ENCODE measurements at regions not wholly inside any gene's neighbourhood (a gene's known extent, or its start where the extent isn't known, plus 50 kb on each side); places are given as distances from the start of the nearest gene placed in this dataset.

- DNase-seq, result no peak
These were observed 295.7 kb downstream of the CDC5L start for GRCh38 chr6:44682987-44683779.

GRCh38 chr6:44685213-44685612, 297.7 kb downstream of the CDC5L start:
- DNase-seq, result no peak

GRCh38 chr6:44696099-44696498, 308.6 kb downstream of the CDC5L start:
- DNase-seq, result no peak

- no peak for DNase-seq
These were observed 309.2 kb downstream of the CDC5L start for GRCh38 chr6:44696686-44697085.

GRCh38 chr6:44697327-44697726, 309.8 kb downstream of the CDC5L start:
- no peak for DNase-seq

GRCh38 chr6:44698602-44699001, 311.1 kb downstream of the CDC5L start:
- DNase-seq, result no peak

GRCh38 chr6:44699082-44699481, 311.6 kb downstream of the CDC5L start:
- DNase-seq, result no peak

DNA sequence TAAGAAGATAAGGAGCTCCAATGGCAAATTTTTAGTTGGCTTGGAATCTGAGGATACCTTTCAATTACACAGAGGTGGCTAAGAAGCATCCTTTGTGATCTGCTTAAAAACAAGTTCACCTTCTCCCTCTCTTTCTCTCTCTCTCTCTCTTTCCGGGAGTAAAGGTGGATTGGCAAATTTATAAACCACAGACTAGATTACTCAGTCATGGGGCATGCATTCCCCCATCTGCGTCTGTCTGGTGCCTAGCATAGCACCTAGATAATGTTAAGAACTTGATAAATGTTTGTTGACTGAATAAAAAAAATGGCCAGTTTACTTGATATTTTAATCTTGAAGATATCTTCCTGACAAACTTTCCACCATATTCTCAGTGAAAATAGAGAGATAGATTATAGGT, 312.3 kb downstream of the CDC5L start:
- no peak for DNase-seq

DNA sequence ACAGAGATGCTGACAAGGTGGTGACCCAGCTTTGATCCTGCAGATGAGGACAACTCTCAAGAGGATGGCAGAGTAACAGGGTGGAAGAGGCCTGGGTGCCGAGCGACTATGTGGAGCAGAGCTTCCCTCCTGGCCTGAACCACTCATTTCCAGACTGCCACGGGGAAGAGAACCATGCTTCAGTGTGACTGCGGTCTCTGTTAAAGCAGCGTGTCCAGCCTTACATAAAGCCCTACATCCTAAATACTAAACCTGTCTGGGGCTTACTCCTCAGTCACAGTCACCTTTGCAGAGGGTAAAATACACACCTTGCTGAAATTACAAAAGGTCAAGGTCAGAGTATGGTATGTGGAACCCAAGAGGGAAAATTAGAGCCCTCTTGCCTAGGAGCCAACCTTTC, 312.9 kb downstream of the CDC5L start:
- no peak for DNase-seq

DNA sequence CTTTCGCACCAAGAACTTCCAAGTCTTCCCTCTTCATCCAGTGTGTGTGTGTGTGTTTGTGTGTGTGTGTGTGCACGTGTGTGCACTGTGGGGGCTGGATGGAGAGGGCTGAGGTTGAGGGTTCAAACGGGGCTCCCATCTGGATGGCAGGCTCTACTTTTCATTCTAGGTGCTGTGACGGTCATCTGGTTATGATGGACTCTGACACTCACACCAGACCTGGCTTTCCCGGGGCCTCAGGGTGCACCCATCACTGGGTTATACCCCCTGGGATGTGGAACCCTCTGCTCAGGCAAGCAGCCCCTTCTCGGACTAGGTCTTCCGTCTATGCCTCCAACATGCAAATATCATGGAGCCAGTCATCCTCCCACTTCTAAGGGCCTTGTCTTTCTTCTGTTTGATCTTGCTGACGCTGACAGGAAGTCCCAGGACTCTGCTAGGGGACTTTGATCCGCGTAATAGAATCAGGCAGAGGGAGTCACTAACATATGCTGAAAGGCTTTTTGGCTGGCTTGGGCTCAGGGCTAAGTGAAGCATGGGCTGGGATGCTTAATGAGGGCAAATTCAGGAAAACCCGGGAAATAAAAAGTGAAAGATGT, 313.6 kb downstream of the CDC5L start:
- DNase-seq, result no peak

GRCh38 chr6:44701637-44702101, 314.2 kb downstream of the CDC5L start:
- no peak for DNase-seq

DNA sequence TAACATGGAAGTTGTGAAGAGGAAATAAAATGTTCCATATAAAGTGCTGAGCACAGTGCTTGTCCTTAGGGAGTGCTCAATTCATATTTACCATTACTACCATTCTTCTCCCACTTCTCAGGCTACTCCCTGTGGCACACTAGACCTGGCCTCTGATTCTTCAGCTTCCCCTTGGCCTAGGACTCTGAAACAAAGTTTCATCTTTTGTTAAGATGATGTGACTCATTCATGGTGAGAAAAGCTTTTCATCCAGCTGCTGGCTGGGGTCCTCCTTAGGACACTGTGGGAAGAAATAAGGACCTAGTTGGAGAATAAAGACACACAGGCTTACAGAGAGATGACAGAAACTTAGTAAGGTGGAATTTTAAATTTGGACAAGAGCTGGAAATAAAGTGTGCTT, 314.8 kb downstream of the CDC5L start:
- DNase-seq, result no peak

DNA sequence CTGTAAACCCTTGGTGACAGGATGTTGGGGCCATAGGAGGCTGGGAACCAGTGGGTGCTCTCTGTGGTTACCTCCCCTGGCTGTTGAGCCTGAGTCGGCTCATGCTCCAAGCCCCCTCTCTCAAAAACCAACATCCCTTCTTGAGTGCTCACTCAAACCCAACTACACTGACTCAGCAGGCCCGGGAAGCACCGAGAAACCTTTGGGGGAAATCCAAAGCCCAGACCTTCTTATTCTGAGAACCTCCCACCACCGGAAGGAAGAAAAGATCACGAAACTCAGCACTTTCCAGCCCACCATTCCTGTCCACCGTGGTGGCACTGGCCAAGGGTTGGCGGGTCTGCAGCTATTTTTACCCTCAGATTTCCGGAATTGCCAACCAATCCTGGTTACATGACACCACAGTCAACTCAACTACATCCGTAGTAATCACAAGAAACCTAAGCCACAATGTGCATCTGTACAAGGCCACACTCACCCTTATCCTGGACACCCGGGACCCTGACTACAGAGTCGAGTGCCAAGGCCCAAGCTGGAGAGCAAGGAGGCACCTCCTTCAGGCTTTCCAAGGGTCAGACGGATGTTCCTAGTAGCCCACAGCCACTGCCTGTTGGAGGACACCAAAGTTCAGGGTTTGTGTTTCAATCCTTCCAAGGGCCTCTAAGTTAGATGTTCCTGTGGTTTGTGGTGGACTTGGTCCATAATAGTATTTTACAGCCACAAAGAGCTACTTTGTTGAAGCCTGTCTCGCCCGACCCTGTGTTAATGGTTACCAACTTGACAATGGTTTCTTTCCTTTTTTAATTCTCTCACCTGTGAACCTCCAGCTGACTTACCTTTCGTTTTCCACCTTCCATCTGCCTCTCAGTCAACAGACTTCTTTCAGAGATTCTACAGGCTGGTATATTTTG, 317.0 kb downstream of the CDC5L start:
- no peak for DNase-seq

DNA sequence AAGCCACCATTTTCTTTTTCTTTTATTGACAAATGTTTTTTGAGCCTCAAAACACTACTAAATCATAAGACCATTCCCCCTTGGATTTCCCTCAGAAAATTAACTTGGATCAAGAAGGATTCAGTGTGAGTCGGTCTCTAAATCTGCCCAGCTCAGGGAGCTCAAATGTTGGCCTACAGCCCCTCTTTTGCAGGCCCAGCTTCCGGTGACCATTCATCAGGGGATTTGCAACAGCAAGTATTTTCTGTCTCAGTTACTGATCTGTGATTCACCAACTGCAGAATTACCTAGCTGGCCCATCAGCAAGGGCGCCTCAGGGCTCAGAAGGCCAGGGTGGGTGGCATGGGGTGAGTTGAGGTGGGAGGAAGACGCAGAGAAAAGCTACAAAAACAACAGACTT, 318.1 kb downstream of the CDC5L start:
- no peak for DNase-seq

DNA sequence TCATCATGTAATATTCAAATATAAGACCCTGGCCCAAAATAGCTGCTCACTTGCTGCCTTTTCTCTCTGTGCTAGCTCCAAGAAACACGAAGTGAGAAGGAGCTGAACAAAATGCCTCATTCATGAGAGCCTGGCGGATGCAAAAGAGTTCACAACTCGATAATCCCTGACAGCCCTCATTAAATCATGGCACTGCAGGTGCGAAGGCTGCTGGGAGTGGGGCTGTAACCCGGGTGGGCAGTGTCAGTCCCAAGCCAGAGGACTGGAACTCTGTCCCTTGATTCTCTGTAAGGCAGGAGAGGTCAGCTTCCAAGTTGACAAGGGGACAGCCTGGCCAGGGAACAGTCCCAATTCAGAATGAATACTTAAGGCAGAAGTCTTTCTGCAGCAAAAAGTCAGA, 318.5 kb downstream of the CDC5L start:
- no peak for DNase-seq

- DNase-seq, result no peak
These were observed 320.7 kb downstream of the CDC5L start for GRCh38 chr6:44708208-44708607.

- no peak for DNase-seq
These were observed 325.0 kb downstream of the CDC5L start for GRCh38 chr6:44712353-44713111.

- no peak for DNase-seq
These were observed 327.7 kb downstream of the CDC5L start for GRCh38 chr6:44715188-44715587.

GRCh38 chr6:44715925-44716324, 328.4 kb downstream of the CDC5L start:
- no peak for DNase-seq

GRCh38 chr6:44717431-44717830, 329.9 kb downstream of the CDC5L start:
- no peak for DNase-seq

DNA sequence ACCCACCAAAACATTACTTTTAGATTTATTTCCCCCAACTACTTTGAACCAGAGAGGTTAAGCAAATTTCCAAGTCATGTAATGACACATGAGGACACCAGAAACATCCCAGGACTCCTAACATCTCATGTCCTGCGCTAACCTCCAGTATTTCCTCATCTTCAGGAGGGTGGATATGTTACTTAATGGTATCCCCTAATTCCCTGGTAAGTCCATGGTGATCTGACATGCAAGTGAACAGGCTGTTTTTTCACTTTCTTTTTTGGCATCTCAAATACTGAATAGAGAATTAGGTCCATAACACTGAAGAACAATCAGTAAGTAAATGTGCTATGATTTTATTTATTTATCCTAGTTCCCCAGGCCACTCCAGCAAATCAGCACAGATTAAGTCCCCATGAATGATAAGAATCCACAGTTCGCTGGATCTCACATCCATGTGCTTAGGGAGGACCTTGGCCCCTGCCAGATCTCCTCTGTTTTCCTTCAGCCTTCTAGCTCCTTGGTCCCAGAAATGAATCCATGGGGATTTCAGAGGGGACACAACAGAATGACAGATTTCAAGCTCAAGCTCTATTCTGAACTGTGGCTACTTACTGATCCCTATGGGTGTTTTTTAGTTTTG, 334.6 kb downstream of the CDC5L start:
- no peak for DNase-seq

- DNase-seq, result no peak
These were observed 335.2 kb downstream of the CDC5L start for GRCh38 chr6:44722736-44723135.
